Liver (tissue), 3 donors: ENCODE measurements at regions not wholly inside any gene's neighbourhood (a gene's known extent, or its start where the extent isn't known, plus 50 kb on each side); places are given as distances from the start of the nearest gene placed in this dataset.

Experiments used
- GABPA ChIP-seq, 2 donors: IDR thresholded peaks in 1 of 2; conservative IDR thresholded peaks in 1 of 2; 2 replicates each; pipeline ENCODE4 v1.6.1; 2016; ENCODE audit warnings: antibody characterized with exemption in 2 of 2, mild to moderate bottlenecking in 1 of 2, moderate library complexity in 1 of 2
- RAD21 ChIP-seq, 2 donors: IDR thresholded peaks; 2 replicates each; pipeline ENCODE4 v1.6.1; 2016; ENCODE audit warnings: antibody characterized with exemption in 2 of 2, mild to moderate bottlenecking in 2 of 2
- TAF1 ChIP-seq: conservative IDR thresholded peaks from 2 replicates; pipeline ENCODE4 v1.6.1; 2016; ENCODE audit warnings: antibody characterized with exemption, mild to moderate bottlenecking
- YY1 ChIP-seq: IDR thresholded peaks from 2 replicates; pipeline ENCODE4 v1.6.1; 2016; ENCODE audit warnings: antibody characterized with exemption, mild to moderate bottlenecking
- TF ChIP-seq, protein P1 (sequence below): fragments of 150-350 bp; IDR thresholded peaks from 2 replicates; pipeline ENCODE4 v1.5.1; 2017; ENCODE audit warnings: improper control_type of control experiment, low read depth, low read length; ENCODE audit not compliant: missing input control
- TF ChIP-seq, protein P2 (sequence below): IDR thresholded peaks from 2 replicates; pipeline ENCODE4 v1.6.1; 2016; ENCODE audit warnings: antibody characterized with exemption
- TF ChIP-seq, protein P3 (sequence below): IDR thresholded peaks from 2 replicates; pipeline ENCODE4 v1.6.1; 2016; ENCODE audit warnings: antibody characterized with exemption, mild to moderate bottlenecking
- donor health status: healthy.
- donor health status: healthy.

DNA sequence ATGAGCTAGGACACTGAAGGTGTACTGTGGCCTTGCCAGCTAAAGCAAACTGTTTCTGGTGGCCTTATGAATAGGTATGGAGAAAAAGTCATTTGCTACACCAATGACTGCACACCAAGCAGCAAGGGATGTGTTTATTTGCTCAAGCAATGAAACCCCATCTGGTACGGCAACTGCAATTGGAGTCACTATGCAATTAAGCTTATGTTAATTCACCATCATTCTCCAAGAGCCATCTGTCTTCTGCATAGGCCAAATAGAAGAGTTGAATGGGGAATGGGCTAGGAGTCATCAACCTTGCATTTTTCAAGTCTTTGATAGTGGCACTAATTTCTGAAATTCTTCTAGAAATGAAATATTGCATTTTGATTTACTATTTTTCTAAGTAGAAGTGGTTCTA is 372.0 kb downstream of the KCNJ3 start:
- TF ChIP-seq RAD21 (IDR thresholded peaks at IDR 0.05) (no peak), TAF1 (no peak), GABPA (IDR thresholded peaks at IDR 0.05 in 1 of 2, conservative IDR thresholded peaks at IDR 0.05 in 1 of 2) (no peak), YY1 (no peak)
- TF ChIP-seq, protein P1, sequence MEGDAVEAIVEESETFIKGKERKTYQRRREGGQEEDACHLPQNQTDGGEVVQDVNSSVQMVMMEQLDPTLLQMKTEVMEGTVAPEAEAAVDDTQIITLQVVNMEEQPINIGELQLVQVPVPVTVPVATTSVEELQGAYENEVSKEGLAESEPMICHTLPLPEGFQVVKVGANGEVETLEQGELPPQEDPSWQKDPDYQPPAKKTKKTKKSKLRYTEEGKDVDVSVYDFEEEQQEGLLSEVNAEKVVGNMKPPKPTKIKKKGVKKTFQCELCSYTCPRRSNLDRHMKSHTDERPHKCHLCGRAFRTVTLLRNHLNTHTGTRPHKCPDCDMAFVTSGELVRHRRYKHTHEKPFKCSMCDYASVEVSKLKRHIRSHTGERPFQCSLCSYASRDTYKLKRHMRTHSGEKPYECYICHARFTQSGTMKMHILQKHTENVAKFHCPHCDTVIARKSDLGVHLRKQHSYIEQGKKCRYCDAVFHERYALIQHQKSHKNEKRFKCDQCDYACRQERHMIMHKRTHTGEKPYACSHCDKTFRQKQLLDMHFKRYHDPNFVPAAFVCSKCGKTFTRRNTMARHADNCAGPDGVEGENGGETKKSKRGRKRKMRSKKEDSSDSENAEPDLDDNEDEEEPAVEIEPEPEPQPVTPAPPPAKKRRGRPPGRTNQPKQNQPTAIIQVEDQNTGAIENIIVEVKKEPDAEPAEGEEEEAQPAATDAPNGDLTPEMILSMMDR = no peak
- TF ChIP-seq, protein P2, sequence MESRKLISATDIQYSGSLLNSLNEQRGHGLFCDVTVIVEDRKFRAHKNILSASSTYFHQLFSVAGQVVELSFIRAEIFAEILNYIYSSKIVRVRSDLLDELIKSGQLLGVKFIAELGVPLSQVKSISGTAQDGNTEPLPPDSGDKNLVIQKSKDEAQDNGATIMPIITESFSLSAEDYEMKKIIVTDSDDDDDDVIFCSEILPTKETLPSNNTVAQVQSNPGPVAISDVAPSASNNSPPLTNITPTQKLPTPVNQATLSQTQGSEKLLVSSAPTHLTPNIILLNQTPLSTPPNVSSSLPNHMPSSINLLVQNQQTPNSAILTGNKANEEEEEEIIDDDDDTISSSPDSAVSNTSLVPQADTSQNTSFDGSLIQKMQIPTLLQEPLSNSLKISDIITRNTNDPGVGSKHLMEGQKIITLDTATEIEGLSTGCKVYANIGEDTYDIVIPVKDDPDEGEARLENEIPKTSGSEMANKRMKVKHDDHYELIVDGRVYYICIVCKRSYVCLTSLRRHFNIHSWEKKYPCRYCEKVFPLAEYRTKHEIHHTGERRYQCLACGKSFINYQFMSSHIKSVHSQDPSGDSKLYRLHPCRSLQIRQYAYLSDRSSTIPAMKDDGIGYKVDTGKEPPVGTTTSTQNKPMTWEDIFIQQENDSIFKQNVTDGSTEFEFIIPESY = no peak
- TF ChIP-seq, protein P3, sequence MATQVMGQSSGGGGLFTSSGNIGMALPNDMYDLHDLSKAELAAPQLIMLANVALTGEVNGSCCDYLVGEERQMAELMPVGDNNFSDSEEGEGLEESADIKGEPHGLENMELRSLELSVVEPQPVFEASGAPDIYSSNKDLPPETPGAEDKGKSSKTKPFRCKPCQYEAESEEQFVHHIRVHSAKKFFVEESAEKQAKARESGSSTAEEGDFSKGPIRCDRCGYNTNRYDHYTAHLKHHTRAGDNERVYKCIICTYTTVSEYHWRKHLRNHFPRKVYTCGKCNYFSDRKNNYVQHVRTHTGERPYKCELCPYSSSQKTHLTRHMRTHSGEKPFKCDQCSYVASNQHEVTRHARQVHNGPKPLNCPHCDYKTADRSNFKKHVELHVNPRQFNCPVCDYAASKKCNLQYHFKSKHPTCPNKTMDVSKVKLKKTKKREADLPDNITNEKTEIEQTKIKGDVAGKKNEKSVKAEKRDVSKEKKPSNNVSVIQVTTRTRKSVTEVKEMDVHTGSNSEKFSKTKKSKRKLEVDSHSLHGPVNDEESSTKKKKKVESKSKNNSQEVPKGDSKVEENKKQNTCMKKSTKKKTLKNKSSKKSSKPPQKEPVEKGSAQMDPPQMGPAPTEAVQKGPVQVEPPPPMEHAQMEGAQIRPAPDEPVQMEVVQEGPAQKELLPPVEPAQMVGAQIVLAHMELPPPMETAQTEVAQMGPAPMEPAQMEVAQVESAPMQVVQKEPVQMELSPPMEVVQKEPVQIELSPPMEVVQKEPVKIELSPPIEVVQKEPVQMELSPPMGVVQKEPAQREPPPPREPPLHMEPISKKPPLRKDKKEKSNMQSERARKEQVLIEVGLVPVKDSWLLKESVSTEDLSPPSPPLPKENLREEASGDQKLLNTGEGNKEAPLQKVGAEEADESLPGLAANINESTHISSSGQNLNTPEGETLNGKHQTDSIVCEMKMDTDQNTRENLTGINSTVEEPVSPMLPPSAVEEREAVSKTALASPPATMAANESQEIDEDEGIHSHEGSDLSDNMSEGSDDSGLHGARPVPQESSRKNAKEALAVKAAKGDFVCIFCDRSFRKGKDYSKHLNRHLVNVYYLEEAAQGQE = no peak
